Duodenal mucosa (tissue), 2 donors: ENCODE measurements at regions not wholly inside any gene's neighbourhood (a gene's known extent, or its start where the extent isn't known, plus 50 kb on each side); places are given as distances from the start of the nearest gene placed in this dataset.
"Not testable (repeated sequence)": the region's sequence is repeated elsewhere in the genome, so short reads cannot be mapped to it uniquely, and the experiment has no call there.

ENCODE experiments used
- H3K27ac ChIP-seq: one replicate; pipeline ENCODE4 v1.7.0; 2013; ENCODE audit warnings: low read depth, low read length
- H3K27me3 ChIP-seq, 2 donors: one replicate each; pipeline ENCODE4 v1.7.0; 2013; ENCODE audit warnings: low read length in 2 of 2, control low read depth in 1 of 2; ENCODE audit not compliant: insufficient read depth in 2 of 2, control insufficient read depth in 1 of 2
- H3K36me3 ChIP-seq, 2 donors: one replicate each; pipeline ENCODE4 v1.7.0; 2013; ENCODE audit warnings: low read length in 2 of 2, control low read depth in 1 of 2; ENCODE audit not compliant: insufficient read depth in 2 of 2, control insufficient read depth in 1 of 2
- H3K4me1 ChIP-seq, 2 donors: one replicate each; pipeline ENCODE4 v1.7.0; 2013; ENCODE audit warnings: low read length in 2 of 2, control low read depth in 1 of 2; ENCODE audit not compliant: insufficient read depth in 2 of 2, control insufficient read depth in 1 of 2
- H3K4me3 ChIP-seq, 2 donors: one replicate each; pipeline ENCODE4 v1.7.0; 2013; ENCODE audit warnings: low read length in 2 of 2, low read depth in 1 of 2
- H3K9ac ChIP-seq, 2 donors: one replicate each; pipeline ENCODE4 v1.7.0; 2013; ENCODE audit warnings: low read length in 2 of 2, low read depth in 1 of 2
- H3K9me3 ChIP-seq, 2 donors: one replicate each; pipeline ENCODE4 v1.7.0; 2013; ENCODE audit warnings: low read length in 2 of 2, control low read depth in 1 of 2; ENCODE audit not compliant: control insufficient read depth in 1 of 2

DNA sequence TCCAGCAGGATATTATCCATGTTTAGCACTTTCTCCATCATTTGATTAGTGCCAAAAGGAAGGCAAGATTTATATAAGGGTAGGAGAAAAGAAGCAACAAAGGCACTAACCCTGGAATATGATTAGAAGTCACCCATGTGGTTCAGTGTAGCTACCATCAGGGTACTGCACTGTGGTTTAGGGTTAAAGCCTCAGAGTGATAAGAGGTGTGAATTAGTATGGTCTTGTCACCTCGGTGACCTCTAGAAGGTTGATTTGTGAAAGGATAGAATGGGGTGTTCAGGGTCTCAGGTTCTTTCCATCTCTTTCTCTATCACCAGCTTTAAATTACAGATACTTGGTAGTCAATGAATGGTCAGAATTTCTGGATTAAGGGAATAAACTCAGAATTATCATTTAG, 103.0 kb upstream of the TMTC2 start:
- Histone ChIP-seq H3K4me3 (no peak overlapping the region), H3K36me3 (no peaks in the 10 kb centered on the region), H3K27ac (no peak overlapping the region), H3K27me3 (no peaks in the 10 kb centered on the region), H3K9me3 (no peaks in the 10 kb centered on the region), H3K4me1 (no peaks in the 10 kb centered on the region), H3K9ac (no peak overlapping the region)

DNA sequence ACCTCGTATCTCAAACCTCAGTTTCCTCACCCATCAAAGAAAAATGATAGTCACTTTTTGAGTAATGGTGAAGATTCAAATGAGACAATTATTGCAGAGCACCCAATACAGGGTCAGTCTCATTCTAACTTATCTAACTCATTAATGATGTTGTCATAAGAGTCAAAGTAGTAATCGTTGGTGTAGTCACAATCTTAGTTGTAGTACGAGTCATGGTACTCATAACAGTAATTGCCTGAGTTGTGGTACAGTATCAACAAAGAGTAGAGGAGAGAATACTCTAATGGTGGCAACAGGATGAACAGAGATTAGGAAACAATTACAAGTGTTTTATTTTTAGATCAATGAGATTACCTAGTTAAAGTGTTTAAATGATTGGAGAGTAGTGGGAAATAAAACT, 93.6 kb upstream of the TMTC2 start:
- no peaks in the 10 kb centered on the region for H3K4me1 ChIP-seq
- H3K36me3 ChIP-seq = no peaks in the 10 kb centered on the region
- H3K9ac ChIP-seq = no peak overlapping the region

DNA sequence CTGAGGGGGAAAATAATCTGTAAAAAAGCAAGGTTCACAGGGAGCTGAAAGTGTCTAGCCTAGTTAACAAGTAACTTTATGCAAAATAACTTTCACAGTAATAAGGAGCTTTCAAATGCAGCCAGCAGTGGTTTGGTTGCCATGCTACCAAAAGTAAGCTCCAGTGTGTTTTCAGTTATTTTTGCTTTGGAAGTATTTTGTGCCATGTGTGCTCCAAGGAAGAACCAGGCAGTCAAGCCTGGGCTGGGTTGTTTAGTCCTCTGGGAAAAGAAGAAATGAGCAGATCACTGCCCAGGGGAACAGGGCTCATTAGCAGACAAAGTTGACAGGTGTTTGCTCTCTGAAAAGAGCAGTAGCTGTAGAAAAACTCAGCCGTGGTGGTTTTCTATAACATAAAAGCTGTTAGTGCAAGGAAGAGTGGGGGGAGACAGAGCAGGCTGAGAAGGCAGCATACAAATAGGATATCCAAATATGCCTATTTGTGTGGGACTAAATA, 92.8 kb upstream of the TMTC2 start:
- Histone ChIP-seq H3K36me3 (no peaks in the 10 kb centered on the region), H3K9ac (no peak overlapping the region), H3K4me1 (no peaks in the 10 kb centered on the region), H3K27me3 (no peaks in the 10 kb centered on the region), H3K9me3 (no peaks in the 10 kb centered on the region), H3K4me3 (no peak overlapping the region), H3K27ac (no peak overlapping the region)

More for the DNA sequence above, 93.6 kb upstream of the TMTC2 start:
- Histone ChIP-seq H3K27me3 (no peaks in the 10 kb centered on the region), H3K4me3 (no peak overlapping the region), H3K27ac (no peak overlapping the region), H3K9me3 (no peaks in the 10 kb centered on the region)

DNA sequence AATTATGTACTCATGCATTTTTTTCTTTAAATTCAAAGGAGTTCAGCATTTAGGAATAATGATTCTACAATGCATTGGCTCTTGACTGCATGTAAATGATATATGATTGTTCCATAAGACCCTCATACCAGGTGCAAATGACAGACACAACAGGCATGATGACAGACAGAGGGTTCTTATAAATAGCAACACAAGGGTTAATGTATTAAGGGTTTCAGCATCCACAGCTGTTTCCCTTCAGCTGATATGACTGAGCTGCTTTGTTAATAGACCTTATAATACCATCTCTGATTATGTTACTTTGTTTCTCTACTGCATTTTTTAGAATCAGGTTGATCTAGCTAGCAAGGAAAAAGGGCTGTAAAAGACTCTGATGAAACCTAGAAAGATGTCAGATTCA, 90.8 kb upstream of the TMTC2 start:
- Histone ChIP-seq H3K4me3 (no peak overlapping the region), H3K9ac (no peak overlapping the region), H3K27me3 (no peaks in the 10 kb centered on the region), H3K4me1 (no peaks in the 10 kb centered on the region), H3K36me3 (no peaks in the 10 kb centered on the region), H3K27ac (no peak overlapping the region), H3K9me3 (no peaks in the 10 kb centered on the region)

DNA sequence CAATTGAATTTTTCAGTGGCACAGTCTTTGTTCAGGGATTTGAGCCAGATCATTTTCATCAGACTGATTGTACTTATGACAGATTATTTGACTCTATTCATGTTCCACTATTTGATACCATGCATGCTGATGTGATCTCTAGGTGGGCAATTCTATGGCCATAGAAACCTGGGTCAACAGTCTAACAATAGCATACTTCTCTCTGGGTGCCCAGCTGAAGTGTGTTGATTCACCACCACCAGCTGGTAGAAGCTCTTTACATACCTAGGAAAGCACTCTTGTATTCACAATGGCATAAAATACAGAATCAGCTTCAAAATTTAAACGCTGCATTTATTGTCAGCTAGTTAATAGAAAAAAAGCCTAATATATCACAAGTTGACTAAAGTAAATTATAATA, 90.2 kb upstream of the TMTC2 start:
- H3K27me3 ChIP-seq = no peaks in the 10 kb centered on the region
- no peak overlapping the region for H3K27ac ChIP-seq
- H3K9me3 ChIP-seq = no peaks in the 10 kb centered on the region
- H3K9ac ChIP-seq = no peak overlapping the region
- no peaks in the 10 kb centered on the region for H3K4me1 ChIP-seq
- H3K36me3 ChIP-seq = no peaks in the 10 kb centered on the region
- no peak overlapping the region for H3K4me3 ChIP-seq

DNA sequence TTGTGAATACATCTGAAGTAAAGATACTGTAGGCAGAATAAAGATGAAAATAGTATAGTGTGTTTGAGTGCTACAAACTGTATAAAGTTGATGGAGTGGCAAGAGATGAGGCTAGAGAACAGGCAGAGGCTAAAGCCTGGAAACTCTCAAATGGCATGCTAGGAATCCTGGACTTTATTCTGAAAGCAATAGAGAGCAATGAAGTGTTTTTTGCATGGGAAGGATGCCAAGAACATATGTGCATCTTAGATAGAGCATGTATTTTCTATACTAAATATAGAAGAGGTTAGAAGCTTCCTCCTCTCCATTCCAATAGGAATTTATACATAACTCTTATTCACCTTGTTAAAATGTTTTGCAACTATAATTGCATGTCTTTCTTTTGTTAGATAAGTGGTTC, 86.3 kb upstream of the TMTC2 start:
- Histone ChIP-seq H3K27ac (no peak overlapping the region), H3K9me3 (no peaks in the 10 kb centered on the region), H3K4me1 (no peaks in the 10 kb centered on the region), H3K9ac (no peak overlapping the region), H3K4me3 (no peak overlapping the region), H3K27me3 (no peaks in the 10 kb centered on the region), H3K36me3 (no peaks in the 10 kb centered on the region)

DNA sequence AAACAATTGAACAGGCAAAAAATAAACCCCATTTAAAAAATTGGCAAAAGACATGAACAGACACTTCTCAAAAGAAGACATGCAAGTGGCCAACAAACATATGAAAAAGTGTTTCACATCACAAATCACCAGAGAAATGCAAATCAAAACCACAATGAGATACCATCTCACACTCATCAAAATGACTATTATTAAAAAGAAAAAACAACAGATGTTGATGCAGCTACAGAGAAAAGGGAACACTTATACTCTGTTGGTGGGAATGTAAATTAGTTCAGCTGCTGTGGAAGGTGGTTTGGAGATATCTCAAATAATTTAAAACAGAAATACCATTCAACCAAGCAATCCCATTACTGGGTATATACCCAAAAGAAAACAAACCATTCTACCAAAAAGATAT, 83.1 kb upstream of the TMTC2 start:
- not testable (repeated sequence) for H3K4me1 ChIP-seq, H3K4me3 ChIP-seq, H3K9me3 ChIP-seq, H3K27me3 ChIP-seq, H3K9ac ChIP-seq, H3K27ac ChIP-seq, H3K36me3 ChIP-seq

DNA sequence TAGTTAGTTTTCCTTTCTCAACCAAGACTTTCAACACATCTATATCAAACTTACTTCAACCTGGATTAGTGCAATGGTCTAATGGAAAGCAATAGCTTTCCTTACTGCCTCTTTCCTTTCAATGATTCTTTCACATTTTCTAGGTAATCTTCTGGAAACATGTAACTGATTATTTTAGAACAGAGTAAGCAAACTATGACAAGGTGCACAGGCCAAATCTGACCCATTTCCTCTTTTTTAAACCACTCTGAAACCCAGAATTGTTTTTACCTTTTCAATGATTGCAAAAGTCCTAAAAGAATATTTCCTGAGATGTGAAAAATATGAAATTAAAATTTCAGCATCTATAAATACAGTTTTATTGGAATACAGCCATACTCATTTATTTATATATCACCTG, 81.6 kb upstream of the TMTC2 start:
- Histone ChIP-seq H3K9ac (no peak overlapping the region), H3K36me3 (no peaks in the 10 kb centered on the region), H3K9me3 (no peaks in the 10 kb centered on the region), H3K27ac (no peak overlapping the region), H3K4me3 (no peak overlapping the region), H3K4me1 (no peaks in the 10 kb centered on the region), H3K27me3 (no peaks in the 10 kb centered on the region)

DNA sequence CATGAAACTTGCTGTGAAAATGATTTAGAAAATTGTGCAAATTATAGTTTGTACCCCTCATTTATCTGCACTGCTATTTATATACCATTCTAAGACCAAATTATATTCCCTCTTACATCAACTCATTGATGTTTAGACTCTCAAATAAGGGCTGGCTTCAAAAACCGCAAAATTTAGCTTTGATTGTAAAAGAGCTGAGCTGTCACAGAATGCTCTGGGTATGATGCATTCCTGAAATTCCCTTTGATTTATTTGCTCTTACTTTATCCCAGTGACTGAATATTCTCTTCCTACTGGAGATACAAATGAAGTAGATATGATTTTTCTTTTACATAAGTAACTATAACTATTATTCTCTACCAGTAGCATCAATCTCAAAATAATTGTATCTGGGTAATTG, 78.0 kb upstream of the TMTC2 start:
- Histone ChIP-seq H3K9ac (no peak overlapping the region), H3K4me3 (no peak overlapping the region), H3K27ac (no peak overlapping the region)

DNA sequence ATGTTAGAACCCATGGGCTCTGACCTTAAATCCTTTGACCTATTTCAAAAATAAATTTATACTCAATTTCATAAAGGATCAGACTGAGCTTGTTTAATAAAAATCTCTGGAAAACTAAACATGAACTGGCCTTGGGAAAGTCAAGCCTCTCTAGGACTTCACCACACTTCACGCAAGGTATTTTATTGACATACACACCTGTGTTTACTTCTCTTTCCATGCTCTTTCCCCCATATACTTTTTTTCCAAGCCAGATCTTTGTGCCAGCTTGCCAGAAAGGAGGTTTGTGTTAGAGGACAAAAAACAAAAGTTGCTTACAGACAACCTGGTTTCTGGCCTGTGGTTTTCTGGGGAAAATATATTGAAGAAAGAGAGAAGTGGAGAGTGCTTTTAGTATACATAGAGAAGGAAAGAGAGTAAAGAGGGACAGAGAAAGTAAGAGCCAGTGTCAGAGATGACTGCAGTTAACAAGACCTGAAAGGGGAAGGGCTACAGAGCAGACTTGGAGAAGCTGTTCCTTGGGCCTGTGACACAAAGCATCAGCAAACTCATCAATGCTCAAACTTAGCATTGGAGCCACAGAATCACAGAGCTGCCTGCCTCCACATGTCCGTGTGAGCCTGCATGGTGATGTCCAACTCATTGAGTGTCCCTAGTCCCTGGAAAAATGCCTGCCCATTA, 77.3 kb upstream of the TMTC2 start:
- Histone ChIP-seq H3K9ac (no peak overlapping the region), H3K9me3 (no peaks in the 10 kb centered on the region), H3K4me3 (no peak overlapping the region), H3K27ac (no peak overlapping the region), H3K4me1 (no peaks in the 10 kb centered on the region), H3K27me3 (no peaks in the 10 kb centered on the region), H3K36me3 (no peaks in the 10 kb centered on the region)

More for the DNA sequence above, 78.0 kb upstream of the TMTC2 start:
- H3K4me1 ChIP-seq = no peaks in the 10 kb centered on the region
- no peaks in the 10 kb centered on the region for H3K27me3 ChIP-seq
- H3K9me3 ChIP-seq = no peaks in the 10 kb centered on the region
- no peaks in the 10 kb centered on the region for H3K36me3 ChIP-seq

DNA sequence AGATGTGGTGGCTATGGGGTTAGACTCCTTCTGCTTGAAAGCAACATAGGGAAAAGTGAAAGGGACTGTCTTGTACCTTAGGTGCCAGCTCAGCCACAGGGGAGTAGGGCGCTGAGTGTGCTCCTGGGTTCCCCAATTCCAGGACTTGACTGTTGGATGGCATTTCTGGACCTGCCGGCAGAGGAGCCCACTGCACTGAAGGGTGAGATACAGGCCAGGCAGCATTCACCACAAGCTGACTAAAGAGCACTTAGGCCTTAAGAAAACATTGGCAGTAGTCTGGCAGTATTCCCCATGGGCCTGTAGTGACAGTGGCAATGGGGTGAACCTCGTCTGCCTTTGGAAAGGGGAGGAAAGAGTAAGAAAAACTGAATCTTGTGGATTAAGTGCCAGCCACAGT, 67.1 kb upstream of the TMTC2 start:
- H3K27me3 ChIP-seq = no peaks in the 10 kb centered on the region
- H3K4me1 ChIP-seq = no peaks in the 10 kb centered on the region
- H3K36me3 ChIP-seq = no peaks in the 10 kb centered on the region
- no peak overlapping the region for H3K4me3 ChIP-seq
- no peaks in the 10 kb centered on the region for H3K9me3 ChIP-seq
- H3K9ac ChIP-seq = no peak overlapping the region
- no peak overlapping the region for H3K27ac ChIP-seq
